H1 (cell line): ENCODE measurements at regions not wholly inside any gene's neighbourhood (a gene's known extent, or its start where the extent isn't known, plus 50 kb on each side); places are given as distances from the start of the nearest gene placed in this dataset.

Experiments
- MAX ChIP-seq: IDR thresholded peaks from 2 replicates; pipeline ENCODE4 v1.6.1; 2012; ENCODE audit warnings: inconsistent platforms
- USF2 ChIP-seq: IDR thresholded peaks from 2 replicates; pipeline ENCODE4 v1.6.1; 2011; ENCODE audit warnings: low read length, improper control_type of control experiment

- TF ChIP-seq USF2 (no peak), MAX (no peak)
These were observed 305.4 kb downstream of the ALG10 start (continued) for GRCh38 chr12:34327671-34328070.
